ENCODE measurements at regions not wholly inside any gene's neighbourhood (a gene's known extent, or its start where the extent isn't known, plus 50 kb on each side); places are given as distances from the start of the nearest gene placed in this dataset.

DNA sequence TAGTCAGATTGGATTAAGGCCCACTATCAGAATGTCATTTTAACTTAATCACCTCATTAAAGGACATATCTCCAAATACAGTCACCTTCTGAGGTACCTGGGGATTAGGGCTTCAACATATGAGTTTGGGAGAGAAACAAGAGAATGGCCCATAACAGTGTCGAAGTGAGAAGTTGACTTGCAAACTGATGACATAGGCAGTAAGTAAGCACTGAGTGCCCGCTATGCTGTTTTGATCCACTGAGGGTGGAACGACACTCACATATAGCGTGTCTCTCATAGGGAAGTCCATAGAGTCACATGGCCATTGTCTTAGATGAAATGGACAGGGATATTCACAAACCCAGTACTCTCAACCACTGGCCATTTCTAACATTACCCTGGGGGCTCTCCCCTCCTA lies 264.2 kb downstream of the SAMD5 start:
- no peaks in the 10 kb centered on the region for H3F3A ChIP-seq (ENCODE audit: insufficient read depth, low read length)
- no peaks in the 10 kb centered on the region for H3K27me3 ChIP-seq (ENCODE audit: insufficient read depth, low read length)
- no peaks in the 10 kb centered on the region for H3K9me2 ChIP-seq (ENCODE audit: low read depth, low read length)
- no peak overlapping the region for H3K9ac ChIP-seq (ENCODE audit: low read length)
- no peaks in the 10 kb centered on the region for H3K4me1 ChIP-seq (ENCODE audit: insufficient read depth, low read length, severe bottlenecking)
- H3K9me3 ChIP-seq (ENCODE audit: low read length): no peaks in the 10 kb centered on the region
- no peak overlapping the region for H3K4me2 ChIP-seq (ENCODE audit: low read length)
- no peaks in the 10 kb centered on the region for H3K36me3 ChIP-seq (ENCODE audit: insufficient read depth, low read length)
- H2AFZ ChIP-seq (ENCODE audit: low read length): no peak overlapping the region
- H3K4me3 ChIP-seq (ENCODE audit: low read depth, low read length, poor library complexity, severe bottlenecking): no peak overlapping the region
- no peak overlapping the region for H3K27ac ChIP-seq (ENCODE audit: low read depth, low read length, poor library complexity, severe bottlenecking)
- no peak for TF ChIP-seq EZH2 (IDR thresholded peaks at IDR 0.05; ENCODE audit: borderline replicate concordance, low read length)
- TF ChIP-seq, protein P1, sequence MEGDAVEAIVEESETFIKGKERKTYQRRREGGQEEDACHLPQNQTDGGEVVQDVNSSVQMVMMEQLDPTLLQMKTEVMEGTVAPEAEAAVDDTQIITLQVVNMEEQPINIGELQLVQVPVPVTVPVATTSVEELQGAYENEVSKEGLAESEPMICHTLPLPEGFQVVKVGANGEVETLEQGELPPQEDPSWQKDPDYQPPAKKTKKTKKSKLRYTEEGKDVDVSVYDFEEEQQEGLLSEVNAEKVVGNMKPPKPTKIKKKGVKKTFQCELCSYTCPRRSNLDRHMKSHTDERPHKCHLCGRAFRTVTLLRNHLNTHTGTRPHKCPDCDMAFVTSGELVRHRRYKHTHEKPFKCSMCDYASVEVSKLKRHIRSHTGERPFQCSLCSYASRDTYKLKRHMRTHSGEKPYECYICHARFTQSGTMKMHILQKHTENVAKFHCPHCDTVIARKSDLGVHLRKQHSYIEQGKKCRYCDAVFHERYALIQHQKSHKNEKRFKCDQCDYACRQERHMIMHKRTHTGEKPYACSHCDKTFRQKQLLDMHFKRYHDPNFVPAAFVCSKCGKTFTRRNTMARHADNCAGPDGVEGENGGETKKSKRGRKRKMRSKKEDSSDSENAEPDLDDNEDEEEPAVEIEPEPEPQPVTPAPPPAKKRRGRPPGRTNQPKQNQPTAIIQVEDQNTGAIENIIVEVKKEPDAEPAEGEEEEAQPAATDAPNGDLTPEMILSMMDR (IDR thresholded peaks at IDR 0.05; ENCODE audit: low read length): no peak
- H4K20me1 ChIP-seq (ENCODE audit: insufficient read depth, low read length): no peaks in the 10 kb centered on the region
- H3K79me2 ChIP-seq (ENCODE audit: insufficient read depth, low read length): no peaks in the 10 kb centered on the region

GRCh38 chr6:147774856-147775255 lies 266.4 kb downstream of the SAMD5 start:
- H4K20me1 ChIP-seq (ENCODE audit: insufficient read depth, low read length): no peaks in the 10 kb centered on the region
- no peak overlapping the region for H3K4me3 ChIP-seq (ENCODE audit: low read depth, low read length, poor library complexity, severe bottlenecking)
- no peak overlapping the region for H2AFZ ChIP-seq (ENCODE audit: low read length)
- TF ChIP-seq, protein P1 (IDR thresholded peaks at IDR 0.05; ENCODE audit: low read length): peak; percentile 27; the same call in 1 of the 2 replicates
- TF ChIP-seq EZH2 (IDR thresholded peaks at IDR 0.05; ENCODE audit: borderline replicate concordance, low read length): no peak
- H3K4me1 ChIP-seq (ENCODE audit: insufficient read depth, low read length, severe bottlenecking): no peaks in the 10 kb centered on the region
- no peak overlapping the region for H3K27ac ChIP-seq (ENCODE audit: low read depth, low read length, poor library complexity, severe bottlenecking)
- H3K4me2 ChIP-seq (ENCODE audit: low read length): no peak overlapping the region
- no peaks in the 10 kb centered on the region for H3K27me3 ChIP-seq (ENCODE audit: insufficient read depth, low read length)
- H3K9ac ChIP-seq (ENCODE audit: low read length): no peak overlapping the region
- H3K79me2 ChIP-seq (ENCODE audit: insufficient read depth, low read length): no peaks in the 10 kb centered on the region
- H3K36me3 ChIP-seq (ENCODE audit: insufficient read depth, low read length): no peaks in the 10 kb centered on the region
- H3K9me2 ChIP-seq (ENCODE audit: low read depth, low read length): no peaks in the 10 kb centered on the region
- H3F3A ChIP-seq (ENCODE audit: insufficient read depth, low read length): no peaks in the 10 kb centered on the region
- H3K9me3 ChIP-seq (ENCODE audit: low read length): no peaks in the 10 kb centered on the region

DNA sequence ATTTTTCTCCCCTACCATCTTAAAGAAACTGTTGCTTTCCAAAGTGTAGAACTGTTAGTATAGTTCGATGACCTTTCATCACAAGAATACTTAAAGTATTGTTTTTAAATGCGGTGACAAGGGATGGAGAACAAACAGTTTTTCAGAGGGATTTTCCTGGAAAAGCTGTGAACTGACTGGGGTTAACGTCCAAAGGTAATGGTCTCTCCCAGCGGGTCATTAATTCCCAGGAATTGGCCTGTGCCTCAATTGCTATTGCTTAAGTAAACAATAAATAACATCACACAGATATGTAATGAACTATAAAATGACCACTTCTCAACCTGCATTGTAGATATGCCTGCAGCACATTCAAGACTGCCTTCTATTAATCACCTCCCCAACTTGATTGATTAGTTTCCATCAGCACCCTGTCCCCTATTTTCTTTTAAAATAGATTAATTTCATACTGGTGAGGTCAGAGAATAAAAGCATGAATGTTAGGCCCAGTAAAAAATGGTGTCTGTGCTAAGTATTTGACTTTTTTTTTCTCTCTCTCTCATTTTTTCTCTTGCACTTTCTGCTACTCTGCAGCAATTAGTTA lies 268.2 kb downstream of the SAMD5 start:
- no peaks in the 10 kb centered on the region for H3K36me3 ChIP-seq (ENCODE audit: insufficient read depth, low read length)
- H3F3A ChIP-seq (ENCODE audit: insufficient read depth, low read length): no peaks in the 10 kb centered on the region
- H3K4me2 ChIP-seq (ENCODE audit: low read length): no peak overlapping the region
- H3K9ac ChIP-seq (ENCODE audit: low read length): no peak overlapping the region
- no peak overlapping the region for H2AFZ ChIP-seq (ENCODE audit: low read length)
- H3K79me2 ChIP-seq (ENCODE audit: insufficient read depth, low read length): no peaks in the 10 kb centered on the region
- no peaks in the 10 kb centered on the region for H3K9me3 ChIP-seq (ENCODE audit: low read length)
- H4K20me1 ChIP-seq (ENCODE audit: insufficient read depth, low read length): no peaks in the 10 kb centered on the region
- TF ChIP-seq EZH2 (IDR thresholded peaks at IDR 0.05; ENCODE audit: borderline replicate concordance, low read length): no peak
- TF ChIP-seq, protein P1 (IDR thresholded peaks at IDR 0.05; ENCODE audit: low read length): no peak
- no peaks in the 10 kb centered on the region for H3K9me2 ChIP-seq (ENCODE audit: low read depth, low read length)
- H3K4me1 ChIP-seq (ENCODE audit: insufficient read depth, low read length, severe bottlenecking): no peaks in the 10 kb centered on the region
- H3K4me3 ChIP-seq (ENCODE audit: low read depth, low read length, poor library complexity, severe bottlenecking): no peak overlapping the region
- H3K27ac ChIP-seq (ENCODE audit: low read depth, low read length, poor library complexity, severe bottlenecking): no peak overlapping the region
- H3K27me3 ChIP-seq (ENCODE audit: insufficient read depth, low read length): no peaks in the 10 kb centered on the region

All from OCI-LY1 (cell line).